K562 (cell line): ENCODE measurements at regions not wholly inside any gene's neighbourhood (a gene's known extent, or its start where the extent isn't known, plus 50 kb on each side); places are given as distances from the start of the nearest gene placed in this dataset.

Experiments used
- ATAC-seq: fragments of 200-7000 bp; cut with Tn5 transposase; 3 replicates; pipeline ENCODE4 v1.9.1; 2020; ENCODE audit warnings: moderate library complexity
- BruUV-seq: library from RNA; stranded (reverse); fragments of 400-500 nt; replicated peaks from 2 replicates; lab custom pipeline; 2021; lab: Mats Ljungman, UMichigan
- CTCF ChIA-PET: fragments of 300-600 bp; formaldehyde crosslinking; extraction: SDS; loops from one replicate; lab custom pipeline; 2021; ENCODE audit warnings: low intra/inter-chr PET ratio; lab: Yijun Ruan, JAX
- POLR2A ChIA-PET: fragments of 300-600, 350-650 bp; sonication (Branson Sonifier 250); formaldehyde crosslinking; extraction: SDS; loops from one replicate; lab custom pipeline; 2021; ENCODE audit warnings: antibody characterized with exemption, inconsistent platforms; lab: Yijun Ruan, JAX
- DNase-seq, 4 experiments: peaks; one replicate each; pipeline versions ENCODE4 v3.0.0 to v3.0.0-alpha.2; 2011 to 2018; ENCODE audit warnings: low spot score in 3 of 4, mixed read lengths in 3 of 4; ENCODE audit errors: extremely low read depth in 1 of 4
- FAIRE-seq: peaks from 2 replicates; lab custom pipeline; 2011; peaks lifted over from hg19 to GRCh38; lab: Jason Lieb, UNC
- H2AFZ ChIP-seq: 2 replicates; pipeline ENCODE4 v1.6.0; 2011; ENCODE audit warnings: low read depth, low read length, control low read depth, inconsistent platforms
- H3K27ac ChIP-seq: fragments of 200-600 bp; 3 replicates; pipeline ENCODE4 v1.8.0; 2011; ENCODE audit warnings: low read depth, mild to moderate bottlenecking, control low read depth, inconsistent platforms, low read length, moderate library complexity, mixed read lengths; ENCODE audit errors: extremely low read depth
- H3K27me3 ChIP-seq, 2 experiments: fragments of 300-600 bp in 1 of 2; 2 replicates in 1 of 2; 3 replicates in 1 of 2; pipeline versions ENCODE4 v1.6.0 to v1.8.0; 2011; ENCODE audit warnings: inconsistent platforms in 2 of 2, low read length in 2 of 2, mild to moderate bottlenecking in 1 of 2, mixed read lengths in 1 of 2, moderate library complexity in 1 of 2; ENCODE audit not compliant: control insufficient read depth in 2 of 2, insufficient read depth in 2 of 2
- H3K36me3 ChIP-seq: fragments of 300-600 bp; 3 replicates; pipeline ENCODE4 v1.8.0; 2011; ENCODE audit warnings: mild to moderate bottlenecking, low read length, inconsistent platforms; ENCODE audit not compliant: control insufficient read depth, insufficient read depth
- H3K4me1 ChIP-seq, 2 experiments: fragments of 200-600 bp in 1 of 2; replicated peaks in 1 of 2; 2 replicates in 1 of 2; 3 replicates in 1 of 2; pipeline versions ENCODE4 v1.5.1 to v1.8.0; 2011; ENCODE audit warnings: inconsistent platforms in 2 of 2, low read length in 2 of 2, mild to moderate bottlenecking in 1 of 2, mixed read lengths in 1 of 2, moderate library complexity in 1 of 2; ENCODE audit not compliant: control insufficient read depth in 2 of 2, insufficient read depth in 2 of 2
- H3K4me2 ChIP-seq: 2 replicates; pipeline ENCODE4 v1.6.1; 2011; ENCODE audit warnings: low read length, control low read depth, inconsistent platforms, mixed read lengths; ENCODE audit not compliant: insufficient read depth
- H3K4me3 ChIP-seq: fragments of 200-600 bp; sonication (generic), shearing (Covaris generic); 2 replicates; pipeline ENCODE4 v1.5.1; 2016; ENCODE audit warnings: control low read depth, inconsistent platforms
- H3K79me2 ChIP-seq: fragments of 200-600 bp; 3 replicates; pipeline ENCODE4 v1.8.0; 2011; ENCODE audit warnings: low read length, inconsistent platforms; ENCODE audit not compliant: control insufficient read depth, insufficient read depth
- H3K9ac ChIP-seq, 2 experiments: 2 replicates each; pipeline versions ENCODE4 v1.6.0 to v1.6.1; 2011; ENCODE audit warnings: low read depth in 2 of 2, low read length in 2 of 2, control low read depth in 1 of 2, inconsistent platforms in 1 of 2, mild to moderate bottlenecking in 1 of 2, mixed read lengths in 1 of 2; ENCODE audit not compliant: insufficient read depth in 1 of 2
- H3K9me1 ChIP-seq: one replicate; pipeline ENCODE4 v1.6.0; 2011; ENCODE audit warnings: inconsistent platforms, mild to moderate bottlenecking, low read length, moderate library complexity; ENCODE audit not compliant: control insufficient read depth, insufficient read depth
- H3K9me3 ChIP-seq: replicated peaks from 2 replicates; pipeline ENCODE4 v1.5.1; 2011; ENCODE audit warnings: low read depth, low read length, inconsistent platforms; ENCODE audit not compliant: control insufficient read depth, insufficient read depth
- H4K20me1 ChIP-seq: replicated peaks from 2 replicates; pipeline ENCODE4 v1.6.1; 2011; ENCODE audit warnings: low read length, inconsistent platforms, mixed read lengths; ENCODE audit not compliant: control insufficient read depth, insufficient read depth
- DEAF1 ChIP-seq: fragments of 450-650 bp; formaldehyde crosslinking; IDR thresholded peaks from 2 replicates; pipeline ENCODE4 v1.4.0; 2020; ENCODE audit warnings: mild to moderate bottlenecking, moderate library complexity
- EP400 ChIP-seq: fragments of 450-650 bp; IDR thresholded peaks from 2 replicates; pipeline ENCODE4 v1.6.1; 2017; ENCODE audit warnings: antibody characterized with exemption, mild to moderate bottlenecking, moderate library complexity
- HNRNPH1 ChIP-seq: fragments of 200-400 bp; formaldehyde crosslinking; optimal IDR thresholded peaks from 2 replicates; pipeline ENCODE3; 2017; ENCODE audit warnings: low read depth, mild to moderate bottlenecking, low read length, moderate library complexity
- MAFG ChIP-seq: fragments of 450-650 bp; conservative IDR thresholded peaks from 2 replicates; pipeline ENCODE4 v1.6.1; 2016; ENCODE audit warnings: missing genetic modification characterization, missing compliant biosample characterization
- MXD1 ChIP-seq: fragments of 250-450 bp; sonication (Bioruptor Pico); IDR thresholded peaks from 2 replicates; pipeline ENCODE4 v1.8.0; 2021; ENCODE audit warnings: borderline replicate concordance, mild to moderate bottlenecking, moderate library complexity; ENCODE audit not compliant: poor library complexity, severe bottlenecking
- MXI1 ChIP-seq: IDR thresholded peaks from 2 replicates; pipeline ENCODE4 v1.6.1; 2011; ENCODE audit warnings: low read depth, mild to moderate bottlenecking, improper control_type of control experiment, low read length
- NCOA6 ChIP-seq: fragments of 450-650 bp; IDR thresholded peaks from 2 replicates; pipeline ENCODE4 v1.6.1; 2017; ENCODE audit warnings: mild to moderate bottlenecking
- NFXL1 ChIP-seq: fragments of 450-650 bp; formaldehyde crosslinking; IDR thresholded peaks from 2 replicates; pipeline ENCODE4 v1.4.0; 2021; ENCODE audit warnings: mild to moderate bottlenecking
- SFPQ ChIP-seq: fragments of 200-400 bp; formaldehyde crosslinking; IDR thresholded peaks from 2 replicates; pipeline ENCODE4 v1.6.1; 2017; ENCODE audit warnings: mild to moderate bottlenecking, low read depth, low read length, moderate library complexity
- SUPT5H ChIP-seq: fragments of 450-650 bp; IDR thresholded peaks from 2 replicates; pipeline ENCODE4 v1.6.1; 2016
- ZFP30 ChIP-seq: fragments of 250-450 bp; sonication (Bioruptor Pico); IDR thresholded peaks from 2 replicates; pipeline ENCODE4 v1.8.0; 2022; ENCODE audit warnings: moderate library complexity, mild to moderate bottlenecking, inconsistent platforms, borderline replicate concordance
- ZKSCAN1 ChIP-seq: fragments of 150-350 bp; IDR thresholded peaks from 2 replicates; pipeline ENCODE4 v1.6.1; 2016; ENCODE audit warnings: low read depth, low read length
- ZNF212 ChIP-seq: fragments of 450-650 bp; formaldehyde crosslinking; IDR thresholded peaks from 2 replicates; pipeline ENCODE4 v1.4.0; 2020; ENCODE audit warnings: mild to moderate bottlenecking
- ZNF253 ChIP-seq: fragments of 250-450 bp; sonication (Bioruptor Pico); conservative IDR thresholded peaks from 2 replicates; pipeline ENCODE4 v1.6.1; 2021; ENCODE audit warnings: mild to moderate bottlenecking
- ZNF764 ChIP-seq: fragments of 250-450 bp; sonication (Bioruptor Pico); IDR thresholded peaks from 2 replicates; pipeline ENCODE4 v1.4.0; 2020; ENCODE audit warnings: low read depth, mild to moderate bottlenecking, moderate library complexity
- WGBS: fragments of 100-300 bp; shearing (Covaris generic); methylation state at CpG from one replicate; pipeline ENCODE4 v1.1.6; 2016; ENCODE audit warnings: low coverage, mixed read lengths; ENCODE audit not compliant: insufficient coverage; ENCODE audit errors: missing lambda C conversion rate; 5-methylcytosine and 5-hydroxymethylcytosine counted together
- in situ Hi-C: fragments of 300-500 bp; cut with MboI; formaldehyde crosslinking; loops from 4 replicates; pipeline ENCODE4 v1.15.0; 2018; ENCODE audit warnings: inconsistent platforms, mixed read lengths
- intact Hi-C: fragments of 100-400 bp; cut with micrococcal nuclease; formaldehyde crosslinking; loops from 2 replicates; pipeline ENCODE4 v1.14.2; 2022

- H3K9me1 ChIP-seq: no peaks in the 10 kb centered on the region
- no peaks in the 10 kb centered on the region for H3K9me3 ChIP-seq
- H3K9ac ChIP-seq: no peak overlapping the region
- H3K27me3 ChIP-seq: no peaks in the 10 kb centered on the region
- no peak overlapping the region for H2AFZ ChIP-seq
- H3K79me2 ChIP-seq: no peaks in the 10 kb centered on the region
- intact Hi-C loops: no loop called here
- H3K4me2 ChIP-seq: no peak overlapping the region
- POLR2A ChIA-PET: no interaction called here
- TF ChIP-seq ZNF253 (CRISPR knock-in tag) (no peak), ZFP30 (no peak)
- DNase-seq (no peak), ATAC-seq (no peak), FAIRE-seq (no peak)
- CTCF ChIA-PET: no interaction called here
- 0% methylated on average over 2 of the region's 2 CpGs for WGBS
- no peaks in the 10 kb centered on the region for H3K4me1 ChIP-seq
- BruUV-seq: no TSS peak
- no peaks in the 10 kb centered on the region for H4K20me1 ChIP-seq
- H3K36me3 ChIP-seq: no peaks in the 10 kb centered on the region
- no peak overlapping the region for H3K4me3 ChIP-seq
- in situ Hi-C loops: no loop called here
- H3K27ac ChIP-seq: no peak overlapping the region
These were observed 285.1 kb downstream of the TMX3 start for GRCh38 chr18:68429841-68430240.

- H3K9me3 ChIP-seq: no peaks in the 10 kb centered on the region
- no peaks in the 10 kb centered on the region for H3K36me3 ChIP-seq
- H3K79me2 ChIP-seq: no peaks in the 10 kb centered on the region
- in situ Hi-C loops (no loop called here), intact Hi-C loops (no loop called here)
- no peaks in the 10 kb centered on the region for H4K20me1 ChIP-seq
- no peaks in the 10 kb centered on the region for H3K9me1 ChIP-seq
- no peak overlapping the region for H3K9ac ChIP-seq
- no peak overlapping the region for H2AFZ ChIP-seq
- ChIA-PET CTCF (no interaction called here), POLR2A (no interaction called here)
- no peaks in the 10 kb centered on the region for H3K27me3 ChIP-seq
- no TSS peak for BruUV-seq
- WGBS: 0% methylated on average over 6 of the region's 6 CpGs
- no peak overlapping the region for H3K4me2 ChIP-seq
- no peaks in the 10 kb centered on the region for H3K4me1 ChIP-seq
- ATAC-seq (no peak), FAIRE-seq (no peak), DNase-seq (no peak)
- H3K27ac ChIP-seq: no peak overlapping the region
- no peak overlapping the region for H3K4me3 ChIP-seq
- TF ChIP-seq ZNF764: no peak
- no peak for TF ChIP-seq MXI1
- TF ChIP-seq ZNF212 (CRISPR knock-in tag): no peak
- TF ChIP-seq SFPQ: no peak
- no peak for TF ChIP-seq ZKSCAN1
- TF ChIP-seq MAFG (tag): no peak
- TF ChIP-seq HNRNPH1: no peak
- no peak for TF ChIP-seq MXD1
- TF ChIP-seq NCOA6: no peak
- TF ChIP-seq SUPT5H: no peak
- no peak for TF ChIP-seq NFXL1 (CRISPR knock-in tag)
- TF ChIP-seq DEAF1 (CRISPR knock-in tag): no peak
- no peak for TF ChIP-seq EP400
These were observed 285.8 kb downstream of the TMX3 start for GRCh38 chr18:68429111-68429510.
